Endothelial cell of hepatic sinusoid (primary cell): ENCODE measurements at regions not wholly inside any gene's neighbourhood (a gene's known extent, or its start where the extent isn't known, plus 50 kb on each side); places are given as distances from the start of the nearest gene placed in this dataset.

Source experiments
- in situ Hi-C: cut with HindIII; loops from 2 replicates; pipeline ENCODE4 v1.10.0; 2017; ENCODE audit warnings: low sequenced_read_pairs

GRCh38 chr18:56289381-56289780 is 349.0 kb downstream of the TXNL1 start:
- in situ Hi-C loops = loop anchor here (5.0 kb wide), 1 partner anchor 53 kb away; no protein-coding TSS in a partner anchor

- in situ Hi-C loops = loop anchor here (5.0 kb wide), 1 partner anchor 55 kb away; no protein-coding TSS in a partner anchor
These were observed 351.5 kb downstream of the TXNL1 start for GRCh38 chr18:56286775-56287325.

- in situ Hi-C loops = loop anchor here (5.0 kb wide), 1 partner anchor 57 kb away; no protein-coding TSS in a partner anchor
These were observed 352.9 kb downstream of the TXNL1 start for GRCh38 chr18:56285387-56286065.

GRCh38 chr18:56284319-56284718 is 354.1 kb downstream of the TXNL1 start:
- in situ Hi-C loops = loop anchor here (5.0 kb wide), 1 partner anchor 38 kb away; no protein-coding TSS in a partner anchor

- in situ Hi-C loops = loop anchor here (5.0 kb wide), 1 partner anchor 39 kb away; no protein-coding TSS in a partner anchor
These were observed 355.1 kb downstream of the TXNL1 start for GRCh38 chr18:56283316-56283715.

GRCh38 chr18:56282234-56283104 is 355.9 kb downstream of the TXNL1 start:
- in situ Hi-C loops = loop anchor here (5.0 kb wide), 1 partner anchor 40 kb away; no protein-coding TSS in a partner anchor

GRCh38 chr18:56279816-56280215 is 358.6 kb downstream of the TXNL1 start:
- in situ Hi-C loops = loop anchor here (5.0 kb wide), 1 partner anchor 42 kb away; no protein-coding TSS in a partner anchor

- in situ Hi-C loops = no loop called here
These were observed 359.9 kb downstream of the TXNL1 start for GRCh38 chr18:56278421-56279003.

GRCh38 chr18:56276466-56276865 is 361.9 kb downstream of the TXNL1 start:
- in situ Hi-C loops = no loop called here

- in situ Hi-C loops = no loop called here
These were observed 364.7 kb downstream of the TXNL1 start for GRCh38 chr18:56273541-56274219.

GRCh38 chr18:56270671-56271250 is 367.6 kb downstream of the TXNL1 start:
- in situ Hi-C loops = no loop called here

- in situ Hi-C loops = no loop called here
These were observed 368.4 kb downstream of the TXNL1 start for GRCh38 chr18:56269958-56270357.

GRCh38 chr18:56268952-56269351 is 369.4 kb downstream of the TXNL1 start:
- in situ Hi-C loops = no loop called here

- in situ Hi-C loops = no loop called here
These were observed 371.1 kb downstream of the TXNL1 start for GRCh38 chr18:56267334-56267733.

- in situ Hi-C loops = no loop called here
These were observed 380.2 kb downstream of the TXNL1 start for GRCh38 chr18:56258178-56258577.

- in situ Hi-C loops = no loop called here
These were observed 381.2 kb downstream of the TXNL1 start for GRCh38 chr18:56257205-56257604.

GRCh38 chr18:56256659-56257058 is 381.7 kb downstream of the TXNL1 start:
- in situ Hi-C loops = no loop called here

GRCh38 chr18:56255381-56255780 is 383.0 kb downstream of the TXNL1 start:
- in situ Hi-C loops = no loop called here

GRCh38 chr18:56252456-56252855 is 385.9 kb downstream of the TXNL1 start:
- in situ Hi-C loops = no loop called here

GRCh38 chr18:56248610-56249235 is 389.7 kb downstream of the TXNL1 start:
- in situ Hi-C loops = no loop called here
